OCI-LY7 (cell line): ENCODE measurements at regions not wholly inside any gene's neighbourhood (a gene's known extent, or its start where the extent isn't known, plus 50 kb on each side); places are given as distances from the start of the nearest gene placed in this dataset.

Experiments used
- BruUV-seq: library from RNA; stranded (reverse); fragments of 400-500 nt; replicated peaks from 2 replicates; lab custom pipeline; 2021; lab: Mats Ljungman, UMichigan
- CTCF ChIA-PET: fragments of 300-600 bp; sonication (Branson Sonifier 250); formaldehyde crosslinking; loops from one replicate; lab custom pipeline; 2022; ENCODE audit warnings: antibody characterized with exemption; ENCODE audit not compliant: unreplicated experiment; lab: Charles Lee
- POLR2A ChIA-PET: fragments of 300-600 bp; sonication (Branson Sonifier 250); formaldehyde crosslinking; loops from one replicate; lab custom pipeline; 2022; ENCODE audit warnings: antibody characterized with exemption; lab: Charles Lee
- DNase-seq: peaks from one replicate; pipeline ENCODE4 v3.0.0-alpha.2; 2015; ENCODE audit warnings: low spot score
- H2AFZ ChIP-seq: fragments of 200-600 bp; sonication (generic), shearing (Covaris generic); 2 replicates; pipeline ENCODE4 v1.6.1; 2014; ENCODE audit warnings: mild to moderate bottlenecking, antibody characterized with exemption, low read length, moderate library complexity
- H3K27ac ChIP-seq: fragments of 200-600 bp; sonication (generic); 2 replicates; pipeline ENCODE4 v1.5.1; 2014; ENCODE audit warnings: mixed run types, low read depth, mild to moderate bottlenecking, moderate library complexity, low read length, inconsistent platforms; ENCODE audit not compliant: poor library complexity, severe bottlenecking
- H3K36me3 ChIP-seq: fragments of 200-600 bp; sonication (generic); 2 replicates; pipeline ENCODE4 v1.6.1; 2014; ENCODE audit warnings: mild to moderate bottlenecking, antibody characterized with exemption, low read length, moderate library complexity, mixed read lengths; ENCODE audit not compliant: insufficient read depth
- H3K4me1 ChIP-seq: fragments of 200-600 bp; sonication (generic); 2 replicates; pipeline ENCODE4 v1.5.1; 2014; ENCODE audit warnings: mild to moderate bottlenecking, low read length; ENCODE audit not compliant: insufficient read depth, poor library complexity, severe bottlenecking
- H3K4me2 ChIP-seq: fragments of 200-600 bp; sonication (generic); 2 replicates; pipeline ENCODE4 v1.6.1; 2014; ENCODE audit warnings: mild to moderate bottlenecking, low read length
- H3K4me3 ChIP-seq: fragments of 200-600 bp; sonication (generic); 2 replicates; pipeline ENCODE4 v1.5.1; 2014; ENCODE audit warnings: mild to moderate bottlenecking, low read depth, low read length; ENCODE audit not compliant: poor library complexity, severe bottlenecking
- H3K79me2 ChIP-seq: fragments of 200-600 bp; sonication (generic); 2 replicates; pipeline ENCODE4 v1.6.1; 2016; ENCODE audit warnings: low read depth, mild to moderate bottlenecking, low read length, moderate library complexity, mixed read lengths; ENCODE audit not compliant: insufficient read depth
- H3K9me2 ChIP-seq: fragments of 200-600 bp; sonication (generic); 2 replicates; pipeline ENCODE4 v1.6.1; 2016; ENCODE audit warnings: mild to moderate bottlenecking, low read length, mixed read lengths; ENCODE audit not compliant: insufficient read depth
- H3K9me3 ChIP-seq: fragments of 200-600 bp; sonication (generic); 2 replicates; pipeline ENCODE4 v1.6.1; 2014; ENCODE audit warnings: mild to moderate bottlenecking, mixed run types, low read length, mixed read lengths
- H4K20me1 ChIP-seq: fragments of 200-600 bp; sonication (generic); 2 replicates; pipeline ENCODE4 v1.6.1; 2014; ENCODE audit warnings: mild to moderate bottlenecking, antibody characterized with exemption, low read length, moderate library complexity, mixed read lengths; ENCODE audit not compliant: insufficient read depth
- EZH2phosphoT487 ChIP-seq: fragments of 200-600 bp; sonication (generic); IDR thresholded peaks from 2 replicates; pipeline ENCODE4 v1.6.1; 2018; ENCODE audit warnings: low read depth, borderline replicate concordance, mild to moderate bottlenecking, mixed run types, antibody characterized with exemption, low read length, moderate library complexity, mixed read lengths
- intact Hi-C: fragments of 100-400 bp; cut with micrococcal nuclease; formaldehyde crosslinking; loops from one replicate; pipeline ENCODE4 v1.10.0; 2022; ENCODE audit not compliant: unreplicated experiment
- TF ChIP-seq, protein P1 (sequence below): fragments of 200-600 bp; sonication (generic); conservative IDR thresholded peaks from 2 replicates; pipeline ENCODE4 v1.5.1; 2014; ENCODE audit warnings: mild to moderate bottlenecking, antibody characterized with exemption, low read length, moderate library complexity, mixed read lengths

DNA sequence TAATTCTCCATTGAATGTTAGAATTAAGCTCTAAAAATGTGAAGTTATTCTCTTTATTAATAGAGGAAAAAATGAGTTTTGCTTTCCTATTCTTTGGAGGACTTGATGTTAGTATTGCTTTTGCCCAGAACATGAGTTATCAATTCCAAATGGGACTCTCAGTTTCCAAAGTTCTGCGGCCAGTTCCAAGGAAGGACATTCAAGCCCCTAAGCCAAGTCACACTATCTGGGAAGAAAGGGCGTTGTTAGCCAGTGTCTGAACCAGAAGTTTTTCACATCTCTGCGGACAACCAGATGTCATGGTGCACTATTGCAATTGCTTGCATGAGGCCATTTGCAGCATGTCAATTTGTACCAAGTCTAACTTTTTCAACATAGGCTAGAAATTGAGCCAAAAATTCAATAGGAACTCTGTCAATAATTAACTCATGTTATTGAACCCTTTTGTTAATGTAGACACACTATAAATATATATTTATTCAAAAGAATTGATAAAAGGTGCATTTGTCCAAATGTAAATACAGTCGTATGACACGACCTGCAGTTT is 183.3 kb upstream of the PIK3R1 start:
- no TSS peak for BruUV-seq
- TF ChIP-seq, protein P1, sequence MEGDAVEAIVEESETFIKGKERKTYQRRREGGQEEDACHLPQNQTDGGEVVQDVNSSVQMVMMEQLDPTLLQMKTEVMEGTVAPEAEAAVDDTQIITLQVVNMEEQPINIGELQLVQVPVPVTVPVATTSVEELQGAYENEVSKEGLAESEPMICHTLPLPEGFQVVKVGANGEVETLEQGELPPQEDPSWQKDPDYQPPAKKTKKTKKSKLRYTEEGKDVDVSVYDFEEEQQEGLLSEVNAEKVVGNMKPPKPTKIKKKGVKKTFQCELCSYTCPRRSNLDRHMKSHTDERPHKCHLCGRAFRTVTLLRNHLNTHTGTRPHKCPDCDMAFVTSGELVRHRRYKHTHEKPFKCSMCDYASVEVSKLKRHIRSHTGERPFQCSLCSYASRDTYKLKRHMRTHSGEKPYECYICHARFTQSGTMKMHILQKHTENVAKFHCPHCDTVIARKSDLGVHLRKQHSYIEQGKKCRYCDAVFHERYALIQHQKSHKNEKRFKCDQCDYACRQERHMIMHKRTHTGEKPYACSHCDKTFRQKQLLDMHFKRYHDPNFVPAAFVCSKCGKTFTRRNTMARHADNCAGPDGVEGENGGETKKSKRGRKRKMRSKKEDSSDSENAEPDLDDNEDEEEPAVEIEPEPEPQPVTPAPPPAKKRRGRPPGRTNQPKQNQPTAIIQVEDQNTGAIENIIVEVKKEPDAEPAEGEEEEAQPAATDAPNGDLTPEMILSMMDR: no peak
- TF ChIP-seq EZH2phosphoT487: no peak
- Histone ChIP-seq H3K79me2 (no peaks in the 10 kb centered on the region), H3K9me3 (no peaks in the 10 kb centered on the region), H3K9me2 (no peaks in the 10 kb centered on the region), H4K20me1 (no peaks in the 10 kb centered on the region), H2AFZ (no peak overlapping the region), H3K4me1 (no peaks in the 10 kb centered on the region), H3K4me3 (no peak overlapping the region), H3K4me2 (no peak overlapping the region), H3K36me3 (no peaks in the 10 kb centered on the region), H3K27ac (no peak overlapping the region)
- intact Hi-C loops: no loop called here
- ChIA-PET POLR2A (no interaction called here), CTCF (no interaction called here)
- DNase-seq: no peak

DNA sequence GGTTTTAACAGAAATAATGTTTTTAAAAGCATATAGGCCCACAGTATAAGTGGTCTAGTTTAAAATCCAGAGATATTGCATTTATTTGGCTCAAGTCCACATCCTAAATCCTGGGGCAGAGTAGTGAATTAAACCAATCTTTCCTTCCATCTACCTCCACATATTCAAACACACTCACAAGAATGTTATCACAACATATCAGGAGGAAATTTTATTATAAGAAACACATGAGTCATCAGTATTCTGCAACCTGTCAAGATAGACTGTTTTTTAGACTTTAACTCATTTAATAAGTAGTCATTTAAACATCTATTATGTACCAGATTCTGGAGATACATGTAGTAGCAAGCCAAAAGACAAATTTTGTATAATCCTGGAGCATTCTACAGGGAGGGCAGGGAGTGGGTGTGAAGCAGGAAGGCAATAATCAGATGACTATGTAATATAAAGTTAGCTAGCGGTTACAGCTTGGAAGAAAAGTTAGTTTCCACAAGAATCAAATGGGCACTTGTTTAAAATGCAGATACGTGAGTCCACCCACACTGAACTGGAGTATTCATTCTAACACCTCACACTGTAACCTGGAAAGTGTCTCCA is 187.3 kb upstream of the PIK3R1 start:
- H3K9me2 ChIP-seq: no peaks in the 10 kb centered on the region
- DNase-seq: no peak
- no peaks in the 10 kb centered on the region for H3K36me3 ChIP-seq
- no peak overlapping the region for H2AFZ ChIP-seq
- no TSS peak for BruUV-seq
- no peak overlapping the region for H3K4me3 ChIP-seq
- no peak for TF ChIP-seq EZH2phosphoT487
- TF ChIP-seq, protein P1: no peak
- no peaks in the 10 kb centered on the region for H4K20me1 ChIP-seq
- H3K4me1 ChIP-seq: no peaks in the 10 kb centered on the region
- CTCF ChIA-PET: no interaction called here
- H3K79me2 ChIP-seq: no peaks in the 10 kb centered on the region
- H3K27ac ChIP-seq: no peak overlapping the region
- H3K4me2 ChIP-seq: no peak overlapping the region
- POLR2A ChIA-PET: no interaction called here
- no peaks in the 10 kb centered on the region for H3K9me3 ChIP-seq
- intact Hi-C loops: no loop called here

DNA sequence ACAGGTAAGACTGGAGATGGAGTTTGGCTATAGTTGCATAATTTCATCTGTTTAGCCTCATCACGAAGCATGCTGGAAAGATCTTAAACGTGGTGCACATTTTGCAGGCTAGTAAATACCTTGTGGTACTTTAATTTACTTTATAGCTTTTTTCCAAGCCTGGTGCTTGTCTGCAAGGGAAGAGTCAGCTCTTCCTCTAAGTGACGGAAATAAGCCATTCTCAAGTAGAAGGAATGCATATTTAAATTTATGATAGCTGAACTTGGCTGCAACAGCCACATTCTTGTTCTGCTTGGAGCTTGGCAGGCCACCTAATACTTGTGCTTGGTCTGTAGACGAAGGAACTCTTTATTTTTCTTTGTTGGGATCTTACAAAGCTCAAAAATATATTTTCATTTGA is 188.0 kb upstream of the PIK3R1 start:
- H3K4me3 ChIP-seq: no peak overlapping the region

More for the DNA sequence above, 188.0 kb upstream of the PIK3R1 start:
- H3K4me1 ChIP-seq: no peaks in the 10 kb centered on the region
- DNase-seq: no peak
- H3K27ac ChIP-seq: no peak overlapping the region
- intact Hi-C loops: no loop called here
- no TSS peak for BruUV-seq
- peak overlapping the region; percentile 19; the same call in 1 of the 2 replicates for H2AFZ ChIP-seq
- ChIA-PET CTCF (no interaction called here), POLR2A (interaction anchor here (0.8 kb wide), 1 partner anchor 16 kb away, joined by 3 read pairs; no protein-coding TSS in a partner anchor)
- H3K4me2 ChIP-seq: no peak overlapping the region
- H3K79me2 ChIP-seq: no peaks in the 10 kb centered on the region
- no peaks in the 10 kb centered on the region for H3K9me2 ChIP-seq
- no peaks in the 10 kb centered on the region for H4K20me1 ChIP-seq
- H3K9me3 ChIP-seq: no peaks in the 10 kb centered on the region
- H3K36me3 ChIP-seq: no peaks in the 10 kb centered on the region
- TF ChIP-seq EZH2phosphoT487: no peak
- TF ChIP-seq, protein P1: no peak
